A673 (cell line): ENCODE measurements at regions not wholly inside any gene's neighbourhood (a gene's known extent, or its start where the extent isn't known, plus 50 kb on each side); places are given as distances from the start of the nearest gene placed in this dataset.
"Not testable (repeated sequence)": the region's sequence is repeated elsewhere in the genome, so short reads cannot be mapped to it uniquely, and the experiment has no call there.

Experiments
- BruUV-seq: library from RNA; stranded (reverse); fragments of 400-500 nt; replicated peaks from 2 replicates; lab custom pipeline; 2021; lab: Mats Ljungman, UMichigan
- CTCF ChIA-PET: fragments of 300-600 bp; sonication (Branson Sonifier 250); formaldehyde crosslinking; loops from one replicate; lab custom pipeline; 2022; ENCODE audit warnings: antibody characterized with exemption; lab: Charles Lee
- POLR2A ChIA-PET: fragments of 300-600 bp; sonication (Branson Sonifier 250); formaldehyde crosslinking; loops from one replicate; lab custom pipeline; 2022; ENCODE audit warnings: antibody characterized with exemption; ENCODE audit not compliant: low non-redundant PET; lab: Charles Lee
- DNase-seq: peaks from one replicate; pipeline ENCODE4 v3.0.0-alpha.2; 2015; ENCODE audit warnings: low spot score
- H3K27ac ChIP-seq: fragments of 200-600 bp; sonication (generic); 2 replicates; pipeline ENCODE4 v1.5.1; 2016; ENCODE audit warnings: mixed run types, low read depth, mild to moderate bottlenecking, mixed read lengths, antibody characterized with exemption, low read length; ENCODE audit not compliant: poor library complexity, severe bottlenecking
- H3K27me3 ChIP-seq: fragments of 200-600 bp; sonication (generic); replicated peaks from 2 replicates; pipeline ENCODE4 v1.6.1; 2017; ENCODE audit warnings: mixed run types, low read depth, mild to moderate bottlenecking, mixed read lengths, antibody characterized with exemption, low read length; ENCODE audit not compliant: insufficient read depth, poor library complexity
- H3K36me3 ChIP-seq: fragments of 200-600 bp; sonication (generic); 2 replicates; pipeline ENCODE4 v1.6.1; 2016; ENCODE audit warnings: mixed run types, mild to moderate bottlenecking, mixed read lengths, antibody characterized with exemption, low read length; ENCODE audit not compliant: insufficient read depth, poor library complexity, severe bottlenecking
- H3K4me1 ChIP-seq: fragments of 200-600 bp; sonication (generic); 2 replicates; pipeline ENCODE4 v1.6.1; 2017; ENCODE audit warnings: mixed run types, mild to moderate bottlenecking, mixed read lengths, antibody characterized with exemption, low read length; ENCODE audit not compliant: insufficient read depth, poor library complexity, severe bottlenecking
- H3K4me3 ChIP-seq: fragments of 200-600 bp; sonication (generic); 2 replicates; pipeline ENCODE4 v1.5.1; 2016; ENCODE audit warnings: low read depth, mixed run types, mild to moderate bottlenecking, mixed read lengths, low read length; ENCODE audit not compliant: poor library complexity, severe bottlenecking
- H3K9me3 ChIP-seq: fragments of 200-600 bp; sonication (generic); 2 replicates; pipeline ENCODE4 v1.6.1; 2016; ENCODE audit warnings: mixed run types, low read depth, mild to moderate bottlenecking, mixed read lengths, antibody characterized with exemption, low read length; ENCODE audit not compliant: poor library complexity, severe bottlenecking
- CTCF ChIP-seq: fragments of 300-800, 200-600 bp; sonication (generic); conservative IDR thresholded peaks from 2 replicates; pipeline ENCODE4 v1.5.1; 2017; ENCODE audit warnings: low read depth, mild to moderate bottlenecking, antibody characterized with exemption, low read length, moderate library complexity, mixed read lengths
- EZH2 ChIP-seq: fragments of 200-600 bp; sonication (generic); IDR thresholded peaks from 2 replicates; pipeline ENCODE4 v1.6.1; 2017; ENCODE audit warnings: borderline replicate concordance, low read depth, mild to moderate bottlenecking, mixed read lengths, antibody characterized with exemption, low read length; ENCODE audit not compliant: poor library complexity, severe bottlenecking
- intact Hi-C: fragments of 100-400 bp; cut with micrococcal nuclease; formaldehyde crosslinking; loops from one replicate; pipeline ENCODE4 v1.10.0; 2022; ENCODE audit not compliant: unreplicated experiment

- POLR2A ChIA-PET, result no interaction called here
- no peaks in the 10 kb centered on the region for H3K9me3 ChIP-seq
- intact Hi-C loops, result loop anchor here (10.0 kb wide), 1 partner anchor 427 kb away; no protein-coding TSS in a partner anchor
- CTCF ChIA-PET, result no interaction called here
- no peak for DNase-seq
- H3K4me1 ChIP-seq, result peaks cover 43% of the 10 kb centered on the region
- no peaks in the 10 kb centered on the region for H3K27me3 ChIP-seq
- TF ChIP-seq CTCF (no peak), EZH2 (no peak)
- H3K27ac ChIP-seq, result no peak overlapping the region
- no peaks in the 10 kb centered on the region for H3K36me3 ChIP-seq
- BruUV-seq, result no TSS peak
- H3K4me3 ChIP-seq, result no peak overlapping the region
Observed at GRCh38 chr7:81231301-81231838, 312.5 kb upstream of the SEMA3C start.

- CTCF ChIA-PET, result no interaction called here
Observed at GRCh38 chr7:81226234-81226633, 307.4 kb upstream of the SEMA3C start.

GRCh38 chr7:81222692-81223091 lies 303.8 kb upstream of the SEMA3C start:
- CTCF ChIA-PET, H3K27ac ChIP-seq, DNase-seq, H3K27me3 ChIP-seq, H3K4me3 ChIP-seq, intact Hi-C loops, H3K4me1 ChIP-seq, H3K36me3 ChIP-seq, BruUV-seq, POLR2A ChIA-PET: not testable (repeated sequence)
- H3K9me3 ChIP-seq, result peaks cover 23% of the 10 kb centered on the region

More at GRCh38 chr7:81226234-81226633, 307.4 kb upstream of the SEMA3C start:
- Histone ChIP-seq H3K27me3 (no peaks in the 10 kb centered on the region), H3K4me1 (peaks cover 14% of the 10 kb centered on the region), H3K4me3 (no peak overlapping the region), H3K9me3 (peaks cover 23% of the 10 kb centered on the region), H3K36me3 (no peaks in the 10 kb centered on the region), H3K27ac (no peak overlapping the region)
- POLR2A ChIA-PET, result no interaction called here
- no peak for TF ChIP-seq EZH2
- no peak for TF ChIP-seq CTCF
- intact Hi-C loops, result no loop called here
- no TSS peak for BruUV-seq
- DNase-seq, result no peak
